HG02884 (cell line): ENCODE measurements at regions not wholly inside any gene's neighbourhood (a gene's known extent, or its start where the extent isn't known, plus 50 kb on each side); places are given as distances from the start of the nearest gene placed in this dataset.
"Not testable (repeated sequence)": the region's sequence is repeated elsewhere in the genome, so short reads cannot be mapped to it uniquely, and the experiment has no call there.

Experiments used
- ATAC-seq: cut with Tn5 transposase; IDR thresholded peaks from one replicate; pipeline ENCODE4 v1.9.1; 2021; ENCODE audit warnings: mild to moderate bottlenecking, moderate library complexity; ENCODE audit not compliant: unreplicated experiment

- ATAC-seq: no peak
Measured at GRCh38 chr10:125554753-125555152, 128.2 kb downstream of the TEX36 start.

- ATAC-seq: no peak
Measured at GRCh38 chr10:125554016-125554703, 128.8 kb downstream of the TEX36 start.

GRCh38 chr10:125553091-125553490 is 129.9 kb downstream of the TEX36 start:
- ATAC-seq: no peak

- ATAC-seq: no peak
Measured at GRCh38 chr10:125551247-125551646, 131.7 kb downstream of the TEX36 start.

GRCh38 chr10:125550362-125550761 is 132.6 kb downstream of the TEX36 start:
- no peak for ATAC-seq

- ATAC-seq: no peak
Measured at GRCh38 chr10:125549653-125550052, 133.3 kb downstream of the TEX36 start.

GRCh38 chr10:125548878-125549277 is 134.1 kb downstream of the TEX36 start:
- no peak for ATAC-seq

- no peak for ATAC-seq
Measured at GRCh38 chr10:125548356-125548755, 134.6 kb downstream of the TEX36 start.

- no peak for ATAC-seq
Measured at GRCh38 chr10:125547010-125547650, 135.8 kb downstream of the TEX36 start.

- ATAC-seq: no peak
Measured at GRCh38 chr10:125543796-125544195, 139.2 kb downstream of the TEX36 start.

- ATAC-seq: no peak
Measured at GRCh38 chr10:125538947-125539731, 143.8 kb downstream of the TEX36 start.

- no peak for ATAC-seq
Measured at GRCh38 chr10:125536236-125536635, 146.7 kb downstream of the TEX36 start.

GRCh38 chr10:125535559-125535958 is 147.4 kb downstream of the TEX36 start:
- no peak for ATAC-seq

GRCh38 chr10:125534515-125534914 is 148.4 kb downstream of the TEX36 start:
- no peak for ATAC-seq

GRCh38 chr10:125533866-125534265 is 149.1 kb downstream of the TEX36 start:
- no peak for ATAC-seq

- ATAC-seq: no peak
Measured at GRCh38 chr10:125531465-125531864, 151.5 kb downstream of the TEX36 start.

- ATAC-seq: no peak
Measured at GRCh38 chr10:125523347-125523746, 159.6 kb downstream of the TEX36 start.

- no peak for ATAC-seq
Measured at GRCh38 chr10:125521721-125522680, 161.0 kb downstream of the TEX36 start.

- ATAC-seq: no peak
Measured at GRCh38 chr10:125520968-125521367, 162.0 kb downstream of the TEX36 start.

GRCh38 chr10:125518397-125518796 is 164.6 kb downstream of the TEX36 start:
- not testable (repeated sequence) for ATAC-seq

GRCh38 chr10:125515571-125515970 is 167.4 kb downstream of the TEX36 start:
- no peak for ATAC-seq
